Forelimb muscle (tissue), 1 donor: ENCODE measurements at regions not wholly inside any gene's neighbourhood (a gene's known extent, or its start where the extent isn't known, plus 50 kb on each side); places are given as distances from the start of the nearest gene placed in this dataset.
A peak's percentile ranks its signal among the peaks of the same experiment; 100 is the strongest.

Experiments
- DNase-seq: peaks from one replicate; pipeline ENCODE4 v3.0.0-alpha.2; 2013; ENCODE audit warnings: low read depth

DNA sequence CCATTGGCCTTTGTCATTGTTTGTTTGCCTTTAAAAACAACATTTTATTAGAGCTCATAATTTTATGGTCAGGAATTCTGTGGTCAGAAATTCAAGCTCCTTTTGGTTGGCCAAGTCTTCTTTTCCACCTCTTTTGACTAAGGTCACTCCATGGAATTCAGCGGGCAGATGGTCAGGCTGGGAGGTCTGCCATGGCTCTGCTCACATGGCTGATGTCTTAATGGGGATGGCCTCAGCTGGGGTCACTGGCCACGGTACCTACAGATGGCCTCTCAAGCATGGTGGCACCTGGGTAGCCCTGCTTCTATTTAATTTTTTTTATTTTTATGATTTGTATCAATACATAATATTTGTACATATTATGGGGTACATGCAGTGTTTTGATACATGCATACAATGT lies 360.8 kb upstream of the MCTP2 start:
- no peak for DNase-seq

DNA sequence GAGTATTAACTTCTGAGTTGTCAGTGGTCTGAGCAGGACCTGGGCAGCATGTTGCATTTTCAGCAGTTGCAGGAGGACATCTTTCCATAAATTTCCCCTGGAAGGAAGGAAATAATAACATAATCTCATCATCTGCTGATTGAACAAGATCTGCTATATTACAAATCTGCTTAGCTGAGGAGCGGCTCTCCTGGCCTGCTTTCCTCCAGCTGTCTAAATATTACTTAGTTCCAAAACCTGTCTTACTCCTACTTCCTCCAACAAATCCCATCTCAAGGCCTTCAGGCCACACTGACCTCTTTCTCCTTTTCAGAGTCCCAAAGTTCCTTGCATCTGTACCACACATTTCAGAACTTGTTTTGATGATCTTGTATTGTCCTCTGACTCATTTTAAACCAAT lies 364.4 kb upstream of the MCTP2 start:
- no peak for DNase-seq

DNA sequence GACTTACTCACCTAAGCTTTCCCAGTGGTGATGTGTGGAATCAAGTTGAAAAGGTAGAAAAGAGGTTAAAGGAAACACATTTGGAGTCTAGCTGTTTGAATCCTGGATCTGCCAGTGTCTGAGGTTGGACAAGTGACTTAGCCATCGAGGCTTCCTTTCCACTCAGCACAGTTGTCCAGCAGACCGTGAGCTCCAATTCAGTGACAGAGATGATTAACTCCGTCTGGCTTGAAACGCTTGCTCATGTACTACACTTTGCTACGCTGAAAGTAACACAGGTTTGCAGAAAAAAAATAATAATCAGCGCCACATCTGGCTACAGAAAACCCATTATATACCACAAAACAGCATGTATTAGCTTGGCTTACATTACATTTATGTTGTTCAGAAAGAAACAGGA lies 364.9 kb upstream of the MCTP2 start:
- DNase-seq = no peak

DNA sequence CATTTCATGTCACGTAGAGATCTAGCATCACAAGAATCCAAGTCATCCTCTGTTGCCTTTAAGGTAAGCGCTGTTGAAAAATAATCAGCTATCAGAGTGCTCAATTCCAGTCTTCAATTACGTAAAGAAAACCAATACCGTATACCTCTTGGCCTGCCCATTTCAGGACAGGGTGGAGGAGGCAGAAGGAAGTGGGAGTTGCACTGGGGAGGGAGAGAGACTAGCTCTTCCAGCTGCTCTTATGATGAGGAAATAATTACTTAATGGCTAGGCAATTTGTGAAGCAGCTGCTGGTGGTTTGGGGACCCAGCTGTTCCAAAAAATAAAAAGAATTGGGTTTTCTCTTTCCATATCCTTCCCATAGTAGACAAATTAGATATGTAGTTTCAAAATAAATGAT lies 365.8 kb upstream of the MCTP2 start:
- no peak for DNase-seq

DNA sequence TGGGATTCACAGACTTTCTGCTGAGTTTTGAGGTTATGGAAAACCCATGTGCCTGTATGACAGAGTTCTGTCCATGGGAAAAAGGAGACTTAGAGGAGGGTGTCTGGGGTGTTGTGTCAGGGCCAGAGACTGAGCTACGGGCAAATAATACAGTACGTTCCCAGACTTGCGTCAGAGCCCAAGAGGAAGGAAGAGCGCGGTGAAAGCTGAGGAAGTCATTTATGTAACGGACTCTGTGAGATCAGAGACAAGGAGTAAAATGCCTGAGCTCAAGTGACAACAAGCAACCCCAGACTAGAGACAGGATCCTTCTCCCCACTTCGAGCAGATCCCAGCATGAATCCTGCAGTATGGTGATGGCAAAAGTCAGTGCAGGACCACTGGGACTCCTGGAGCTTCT lies 368.6 kb upstream of the MCTP2 start:
- no peak for DNase-seq

DNA sequence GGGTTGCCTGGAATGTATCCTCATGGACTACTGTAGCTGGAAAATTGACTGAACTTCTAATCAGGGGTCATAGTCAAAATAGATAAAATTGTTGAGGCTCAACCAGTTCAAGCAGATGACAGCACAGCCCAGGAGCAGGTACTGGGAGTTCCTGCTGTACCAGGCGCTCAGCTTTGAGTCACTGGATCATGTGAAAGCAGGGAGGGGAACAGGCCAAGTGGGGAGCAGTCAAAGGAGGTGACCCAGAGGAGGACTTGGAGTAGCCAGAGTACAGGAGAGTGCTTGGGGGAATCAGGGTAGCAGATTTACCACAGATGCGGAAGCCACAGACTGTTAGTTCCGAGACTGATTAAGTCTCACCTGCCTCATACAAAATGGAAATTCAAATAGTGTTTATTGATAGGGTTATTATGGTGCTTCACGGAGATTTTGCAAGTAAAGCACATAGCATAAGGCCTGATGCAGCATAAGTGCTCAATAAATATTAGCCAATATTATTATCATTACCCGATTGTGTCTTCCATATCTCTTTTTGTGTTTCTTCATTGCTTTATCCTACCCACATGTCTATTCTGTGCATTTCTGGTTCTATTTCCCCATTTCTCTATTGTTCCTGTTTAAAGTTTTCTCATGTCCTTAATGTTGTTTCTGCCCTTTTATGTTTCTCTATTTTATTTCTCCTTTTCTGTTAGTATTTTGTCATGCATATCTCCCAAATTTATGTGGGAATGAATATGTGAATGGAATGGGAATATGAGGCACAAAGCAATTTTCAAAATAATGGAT lies 369.2 kb upstream of the MCTP2 start:
- DNase-seq = no peak

DNA sequence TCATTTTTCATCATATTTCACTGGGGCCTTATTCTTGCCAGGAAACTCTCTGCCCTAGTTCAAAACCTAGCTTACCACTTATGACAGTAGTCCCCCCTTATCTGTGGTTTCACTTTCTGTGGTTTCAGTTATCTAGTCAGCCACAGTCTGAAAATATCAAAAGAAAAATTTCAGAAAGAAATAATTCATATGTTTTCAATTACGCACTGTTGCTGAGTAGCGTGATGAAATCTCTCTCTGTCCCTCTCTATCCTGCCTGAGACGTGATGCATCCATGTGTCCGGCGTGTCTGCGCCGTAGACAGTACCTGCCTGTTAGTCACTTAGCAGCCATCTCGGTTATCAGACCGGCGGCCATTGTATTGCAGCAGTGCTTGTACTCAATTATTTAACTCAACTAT lies 369.9 kb upstream of the MCTP2 start:
- DNase-seq = no peak

DNA sequence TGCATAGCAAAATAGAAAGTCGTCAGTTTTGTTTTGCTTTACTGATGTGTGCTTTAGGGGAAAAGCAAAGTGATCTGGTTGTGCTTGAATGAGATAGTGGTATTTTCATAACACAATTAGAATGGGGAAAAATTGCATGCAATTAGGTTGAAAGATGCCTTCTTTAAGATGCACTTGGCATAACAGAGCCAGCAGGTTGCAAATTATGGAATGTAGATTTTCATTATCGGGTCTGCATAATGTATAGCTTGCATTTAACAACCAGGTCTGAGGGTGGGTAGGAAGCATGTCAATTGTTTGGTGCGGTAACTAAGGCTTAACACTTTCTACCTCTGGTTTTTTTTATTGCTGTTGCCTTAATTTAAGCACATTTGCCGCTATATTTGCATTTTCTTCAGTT lies 370.7 kb upstream of the MCTP2 start:
- DNase-seq = no peak

DNA sequence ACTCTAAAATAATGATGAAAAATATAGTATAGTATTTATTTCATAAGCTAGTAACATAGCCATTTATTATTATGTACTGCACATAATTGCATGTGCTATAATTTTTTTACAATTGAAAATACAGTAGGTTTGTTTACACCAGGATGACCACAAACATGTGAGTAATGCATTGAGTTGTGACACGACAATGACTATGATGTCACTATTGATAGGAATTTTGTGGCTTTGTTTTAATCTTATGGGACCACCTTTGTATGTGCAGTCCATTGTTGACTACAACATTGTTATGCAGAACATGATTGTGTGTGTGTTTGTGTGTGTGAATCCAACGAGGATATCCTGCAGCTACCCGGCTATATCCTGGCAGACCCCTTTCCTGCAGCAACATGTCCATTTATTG lies 372.2 kb upstream of the MCTP2 start:
- DNase-seq = no peak

DNA sequence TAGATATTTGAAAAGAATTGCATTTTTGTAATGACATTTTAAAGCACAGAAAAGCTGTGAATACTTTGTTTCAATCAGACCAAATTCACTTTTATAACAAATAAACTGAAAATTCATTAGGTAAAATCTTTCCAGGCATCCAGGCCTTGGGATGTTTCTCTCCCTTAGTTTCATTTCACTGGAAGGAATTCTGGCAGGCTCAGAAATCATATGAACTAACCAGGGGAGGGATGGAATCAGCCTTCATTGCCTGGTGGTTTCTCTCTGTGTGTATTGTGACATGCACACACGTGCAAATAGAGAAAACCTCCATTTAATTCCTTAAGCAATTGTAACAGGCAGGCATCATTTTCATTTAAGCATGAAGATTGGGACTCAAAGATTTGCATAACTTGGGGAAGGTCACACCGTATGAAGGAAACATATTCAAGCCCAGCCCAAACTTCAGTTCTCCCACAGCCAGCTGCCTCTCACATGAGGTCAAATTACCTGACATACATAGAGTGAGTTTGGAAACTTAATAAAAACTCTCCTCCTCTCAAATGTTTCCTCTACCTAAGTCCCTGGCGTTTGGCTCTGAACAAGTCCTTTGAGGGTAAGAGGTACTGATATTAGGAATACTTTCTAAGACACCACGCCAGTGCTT lies 376.1 kb upstream of the MCTP2 start:
- no peak for DNase-seq

DNA sequence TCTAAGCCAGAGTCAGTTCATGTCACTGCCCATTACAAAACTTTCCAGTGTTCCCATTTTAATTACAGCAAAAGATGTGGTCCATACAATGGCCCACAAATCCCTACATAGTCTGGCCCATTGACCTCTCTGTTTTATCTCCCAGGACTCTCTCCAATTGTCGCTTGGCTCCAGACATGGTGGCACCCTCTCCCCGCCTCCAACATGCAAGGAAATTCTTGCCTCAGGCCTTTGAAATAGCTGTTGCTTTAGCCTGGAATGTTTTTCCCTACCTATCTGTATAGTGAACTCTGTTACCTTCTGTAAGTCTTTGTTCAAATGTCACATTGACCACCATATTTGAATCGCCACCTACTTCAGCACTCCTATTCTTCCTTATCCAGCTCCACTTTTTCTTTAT lies 377.3 kb upstream of the MCTP2 start:
- DNase-seq = no peak

DNA sequence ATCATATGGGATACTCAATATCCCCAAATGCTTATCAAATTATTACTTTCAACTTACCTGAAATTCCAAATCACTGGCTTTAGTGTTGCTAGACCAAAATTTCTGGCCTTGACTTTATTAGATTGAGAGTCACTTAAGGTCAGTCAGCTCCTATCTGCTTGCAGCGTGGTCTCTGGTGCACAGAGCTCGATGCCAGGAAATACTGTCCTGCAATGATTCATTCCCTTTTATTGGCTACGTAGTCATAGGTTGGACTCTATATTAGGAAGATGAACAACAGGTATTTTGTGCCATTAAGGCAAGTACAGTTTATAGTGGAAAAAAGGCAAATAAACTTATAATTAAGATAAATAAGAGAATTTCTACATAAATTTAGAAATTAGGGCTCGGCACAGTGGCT lies 378.6 kb upstream of the MCTP2 start:
- DNase-seq = no peak

DNA sequence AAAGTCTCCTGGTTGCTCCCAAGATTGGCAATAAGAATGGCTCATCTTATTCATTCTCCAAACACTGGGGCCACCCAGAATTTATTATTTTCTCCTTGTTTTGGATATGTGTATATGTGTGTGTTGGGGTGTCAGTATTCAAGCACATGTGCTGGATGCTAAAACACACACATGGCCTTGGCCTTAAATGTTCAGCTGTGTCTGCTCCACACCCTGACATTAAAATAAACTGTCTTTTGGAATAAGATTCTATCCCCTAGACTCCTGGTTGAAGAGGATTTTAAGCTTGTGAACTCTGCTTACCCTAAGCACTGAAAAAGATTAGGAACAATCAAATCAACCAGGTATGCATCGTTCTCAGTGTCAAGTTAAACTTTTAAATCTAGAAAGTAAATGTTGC lies 382.9 kb upstream of the MCTP2 start:
- peak; percentile 49 for DNase-seq

DNA sequence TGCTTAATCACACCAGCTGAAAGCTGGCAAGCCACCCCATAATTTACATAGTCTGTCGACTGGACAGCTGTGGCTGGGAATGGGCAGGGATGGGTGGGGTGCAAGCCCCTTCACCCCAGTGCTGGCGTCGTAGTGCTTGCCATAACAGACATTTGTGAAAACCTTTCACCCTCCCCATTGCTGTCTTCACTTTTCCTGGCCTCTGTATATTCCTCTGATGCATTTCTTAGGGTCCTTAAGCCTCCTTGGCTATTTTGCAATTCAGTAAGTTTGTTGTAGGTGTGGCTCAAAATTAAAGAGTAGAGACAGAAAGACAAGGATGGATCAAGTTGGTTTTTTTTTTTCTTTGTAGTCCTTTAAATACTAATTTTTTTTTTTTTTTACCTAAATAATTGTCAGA lies 383.3 kb upstream of the MCTP2 start:
- DNase-seq = no peak

DNA sequence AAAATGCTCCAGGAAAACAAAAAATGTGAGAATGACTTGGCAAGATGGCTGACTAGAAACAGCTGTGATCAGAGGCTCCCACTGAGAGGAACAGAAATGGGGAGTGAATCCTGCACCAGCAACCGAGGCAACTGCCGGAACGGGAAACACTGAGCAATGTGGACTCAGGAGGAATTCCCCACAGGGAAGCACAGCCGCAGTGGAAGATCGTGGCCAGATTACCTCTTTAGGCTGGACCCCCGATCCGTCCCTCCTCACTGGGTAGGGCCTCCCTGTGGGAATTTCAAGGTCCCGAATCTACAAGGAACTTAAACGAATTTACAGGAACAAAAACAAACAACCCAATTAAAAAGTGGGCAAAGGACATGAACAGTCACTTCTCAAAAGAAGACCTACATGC lies 385.2 kb upstream of the MCTP2 start:
- no peak for DNase-seq

DNA sequence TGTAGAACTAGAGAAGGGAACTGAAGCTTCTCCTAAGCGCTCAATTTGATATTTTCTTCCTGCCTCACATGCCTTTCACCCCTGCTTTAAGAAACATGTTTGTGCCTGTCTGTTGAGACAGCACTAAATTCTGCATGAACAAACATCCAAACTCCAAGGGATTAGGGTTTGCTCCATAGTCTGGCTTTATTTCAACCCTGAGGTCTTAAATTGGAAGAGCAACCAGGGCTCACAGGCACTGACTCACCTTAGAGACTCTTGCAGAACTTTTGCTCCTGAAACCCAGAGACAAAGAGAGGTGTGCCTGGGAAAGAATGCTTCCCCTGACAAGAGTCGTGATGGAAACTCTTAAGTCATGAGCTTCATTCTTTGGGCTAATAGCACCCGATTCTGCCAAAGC lies 393.9 kb upstream of the MCTP2 start:
- no peak for DNase-seq

DNA sequence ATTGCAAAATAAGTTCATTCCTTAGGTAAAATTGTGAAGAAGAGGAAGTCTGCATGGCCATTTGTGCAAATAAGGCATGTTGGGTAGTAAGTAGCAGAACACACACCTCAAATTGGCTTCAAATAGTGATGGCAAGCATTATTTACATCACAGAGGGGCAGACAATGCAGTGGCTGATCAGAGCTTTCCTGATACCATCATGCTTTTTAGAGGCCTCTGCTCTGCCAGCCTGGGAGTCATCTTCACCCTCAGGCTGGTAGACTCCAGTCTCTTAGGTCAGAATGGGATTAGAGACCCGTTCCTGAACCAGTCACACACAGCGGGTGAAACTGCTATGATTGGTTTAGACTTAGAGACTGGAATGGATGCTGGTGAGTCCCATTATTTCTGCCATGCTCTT lies 396.0 kb upstream of the MCTP2 start:
- no peak for DNase-seq

DNA sequence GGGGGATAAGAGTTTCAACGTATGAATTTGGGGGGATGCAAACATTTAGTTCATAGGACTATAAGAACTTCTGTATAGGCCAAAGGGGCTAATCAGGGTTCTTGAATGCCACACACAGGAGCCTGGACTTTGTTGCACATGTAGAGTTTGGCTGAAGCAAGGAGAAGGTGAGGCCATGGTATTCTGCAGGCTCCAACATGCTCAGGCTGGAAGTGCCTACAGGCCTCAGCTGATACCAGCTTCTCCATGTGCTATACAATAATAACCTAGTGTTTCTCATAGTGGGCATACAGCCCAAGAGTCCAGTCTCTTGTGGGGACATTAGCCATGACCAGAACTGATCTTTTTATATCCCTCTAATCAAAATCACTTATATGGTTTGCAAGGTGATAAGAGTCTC lies 399.7 kb upstream of the MCTP2 start:
- no peak for DNase-seq

DNA sequence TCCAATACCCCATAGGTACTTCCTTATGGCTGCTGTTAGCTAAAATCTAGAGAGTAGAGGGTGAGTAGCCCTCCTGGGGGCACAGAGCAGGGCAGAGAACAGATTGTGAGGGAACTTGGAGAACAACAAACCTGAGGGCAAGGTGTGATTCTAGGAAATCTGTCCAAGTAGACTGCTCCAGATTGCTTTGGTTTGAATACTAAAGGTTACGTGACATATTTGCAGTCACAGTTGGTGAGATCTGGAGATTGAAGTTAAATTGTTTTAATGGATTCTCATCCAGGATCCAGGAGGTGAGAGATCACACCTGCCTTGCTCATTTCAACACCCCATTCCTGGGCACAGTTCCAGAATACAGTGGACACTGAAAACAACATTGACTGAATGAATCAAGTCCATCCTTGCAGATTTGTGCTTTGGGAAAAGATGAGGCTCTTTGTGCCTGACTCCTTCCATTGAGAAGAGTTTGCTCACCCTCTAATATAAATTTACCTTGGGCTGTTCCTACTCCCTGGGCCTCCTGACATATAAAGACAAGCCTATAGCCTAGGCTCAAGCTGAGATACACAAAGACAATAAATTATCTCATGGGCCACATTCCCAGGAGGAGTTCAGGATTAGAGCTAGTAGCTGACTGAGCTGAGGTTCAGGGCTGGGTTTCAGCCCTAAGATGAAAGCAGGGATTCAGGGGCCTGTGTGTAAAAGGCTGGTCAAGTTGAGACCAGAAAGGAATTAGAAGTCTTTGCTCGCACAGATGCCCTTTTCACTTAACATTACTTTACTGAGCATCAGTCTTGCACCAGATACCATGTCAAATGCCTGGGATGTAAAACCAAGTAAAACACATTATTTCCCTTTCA lies 400.9 kb upstream of the MCTP2 start:
- no peak for DNase-seq

DNA sequence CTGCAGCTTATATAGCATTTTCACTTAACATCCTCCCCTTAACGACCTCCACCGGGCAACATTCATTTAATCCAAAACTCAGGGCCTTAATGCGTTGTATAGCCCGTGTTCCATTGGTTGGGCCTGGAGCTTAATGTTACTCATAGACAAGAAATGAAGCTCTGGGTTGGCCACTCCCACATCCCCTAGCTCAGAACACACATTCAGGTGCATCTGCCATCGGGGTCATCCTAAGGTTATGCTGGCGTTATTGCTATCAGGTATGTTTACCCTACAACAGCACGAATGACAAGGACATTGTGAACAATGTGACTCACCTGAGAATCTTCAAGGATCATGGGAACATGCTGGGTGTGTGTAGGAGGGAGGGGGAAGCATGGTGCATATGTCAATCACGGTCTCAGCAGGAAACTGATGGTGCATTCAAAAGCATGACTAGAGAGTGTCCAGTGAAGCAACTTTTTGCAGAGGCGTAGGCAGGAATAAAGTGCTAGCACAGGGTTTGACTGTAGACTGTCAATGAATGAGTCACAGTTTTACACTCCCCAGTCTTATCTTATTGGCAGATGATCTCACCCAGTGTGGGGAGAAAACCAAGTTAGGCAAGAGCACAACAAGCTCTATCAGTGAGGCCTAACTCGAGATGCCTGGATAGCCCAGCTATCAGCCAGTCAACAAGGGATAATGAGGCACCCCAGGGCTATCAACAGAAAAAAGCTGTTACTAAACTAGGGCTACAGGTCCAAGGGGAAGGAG lies 402.1 kb upstream of the MCTP2 start:
- no peak for DNase-seq

DNA sequence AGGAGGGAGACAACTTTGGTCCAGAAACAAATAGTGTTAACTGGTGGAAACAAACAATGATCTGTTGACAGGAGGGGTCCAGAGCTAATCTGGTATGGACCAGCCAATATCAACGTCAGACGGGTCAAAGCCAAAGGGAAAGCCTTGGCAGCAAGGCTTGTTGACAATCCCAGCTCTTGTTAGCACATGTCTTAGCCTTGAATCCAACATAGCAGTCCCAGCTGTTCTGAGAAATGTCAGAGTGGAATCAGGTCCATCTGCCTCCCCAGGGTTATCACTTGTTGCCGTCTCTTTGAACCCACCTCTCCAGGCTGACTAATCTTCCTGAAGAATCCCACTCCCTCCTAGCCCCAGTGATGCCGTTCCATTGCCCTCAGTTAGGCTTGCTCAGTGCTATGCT lies 404.6 kb upstream of the MCTP2 start:
- DNase-seq = peak; percentile 64

DNA sequence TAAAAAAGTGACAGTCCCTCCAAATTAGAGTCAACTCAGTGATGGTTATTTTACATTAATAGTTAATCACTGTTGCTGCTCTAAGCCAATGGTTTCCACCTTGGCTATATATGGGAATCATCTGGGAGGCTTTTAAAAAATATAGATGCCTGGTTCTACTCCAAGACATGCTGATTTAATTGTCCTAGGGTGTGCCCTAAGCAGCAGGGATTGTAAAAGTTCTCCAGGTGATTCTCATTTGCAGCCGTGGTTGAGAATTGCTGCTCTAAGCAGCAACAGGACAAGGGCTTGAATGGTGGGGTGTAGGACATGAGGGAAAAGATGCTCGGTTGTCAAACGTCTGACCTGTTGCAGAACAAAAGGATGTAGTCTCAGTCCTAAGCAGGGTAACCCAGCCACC lies 405.1 kb upstream of the MCTP2 start:
- DNase-seq = no peak
